Ovary (tissue), 7 donors: ENCODE measurements at regions not wholly inside any gene's neighbourhood (a gene's known extent, or its start where the extent isn't known, plus 50 kb on each side); places are given as distances from the start of the nearest gene placed in this dataset.

Experiments
- DNase-seq, 5 donors: peaks; one replicate each; pipeline ENCODE4 v3.0.0-alpha.2; 2019 to 2020
- H3K27ac ChIP-seq, 2 donors: fragments of 200-600 bp; one replicate each; pipeline versions ENCODE4 v1.5.1 to v1.8.0; 2019 to 2022
- H3K27me3 ChIP-seq: fragments of 200-600 bp; one replicate; pipeline ENCODE4 v1.8.0; 2022
- H3K36me3 ChIP-seq: fragments of 200-600 bp; sonication (generic); one replicate; pipeline ENCODE4 v1.5.1; 2019
- H3K4me1 ChIP-seq: one replicate; pipeline ENCODE4 v1.8.1; 2013; ENCODE audit warnings: mild to moderate bottlenecking, moderate library complexity; ENCODE audit not compliant: insufficient read depth
- H3K4me3 ChIP-seq: fragments of 200-600 bp; sonication (generic); one replicate; pipeline ENCODE4 v1.5.1; 2017
- H3K9me3 ChIP-seq, 2 donors: fragments of 200-600 bp in 1 of 2; sonication (generic) in 1 of 2; one replicate each; pipeline versions ENCODE4 v1.5.1 to v1.8.1; 2013 to 2019; ENCODE audit warnings: mild to moderate bottlenecking in 1 of 2, moderate library complexity in 1 of 2
- CTCF ChIP-seq, 3 donors: fragments of 450-650 bp in 2 of 3; fragments of 200-600 bp in 1 of 3; IDR thresholded peaks; one replicate each; pipeline versions ENCODE4 v1.5.1 to v1.8.0; 2016 to 2022; ENCODE audit warnings: antibody characterized with exemption in 3 of 3, mild to moderate bottlenecking in 1 of 3
- EP300 ChIP-seq: sonication (generic); formaldehyde crosslinking; IDR thresholded peaks from one replicate; pipeline ENCODE4 v1.6.1; 2017; ENCODE audit warnings: antibody characterized with exemption
- POLR2A ChIP-seq: fragments of 450-650 bp; IDR thresholded peaks from one replicate; pipeline ENCODE4 v1.6.1; 2017; ENCODE audit warnings: antibody characterized with exemption, mild to moderate bottlenecking, moderate library complexity
- WGBS, 3 donors: extraction: QIAGEN DNeasy Blood & Tissue Kit in 1 of 3; methylation state at CpG; one replicate each; pipeline versions ENCODE4 v1.1.5 to v1.1.7; 2013 to 2017; 5-methylcytosine and 5-hydroxymethylcytosine counted together
- intact Hi-C, 4 donors: fragments of 100-400 bp; cut with DNase I; formaldehyde crosslinking; loops; one replicate each; pipeline versions ENCODE4 v1.11.0 to v1.15.1; 2022 to 2023
- donor health status: DM: no; HTN: no; CAD: no; lungs with moderate emphysema.
- donor health status: DM: no; HTN: no; CAD: no.
- donor health status: Bipolar disorder and iron deficiency.
- donor health status: DM: no; HTN: no; CAD: no.
- donor health status: DM: yes; HTN: yes; CAD: no.

DNA sequence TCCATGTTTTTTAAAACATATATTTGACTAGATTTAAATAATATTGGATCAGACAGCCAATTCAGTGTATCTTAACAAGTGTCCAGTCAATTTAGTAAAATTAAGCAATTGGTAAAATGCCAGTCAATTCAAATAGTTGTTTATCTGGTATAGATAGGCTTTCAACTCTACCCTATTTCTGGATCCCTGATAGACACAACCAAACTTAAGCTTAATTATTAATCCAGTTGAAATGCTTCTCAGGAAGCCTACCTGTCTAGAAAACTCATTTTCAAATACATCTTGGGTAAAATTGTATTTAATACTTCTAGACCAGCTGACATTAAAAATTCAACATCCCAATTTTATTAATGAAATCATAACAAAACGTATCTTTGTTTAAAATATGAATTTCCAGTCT lies 710.8 kb upstream of the GRAMD2B start:
- H3K27me3 ChIP-seq = no peaks in the 10 kb centered on the region
- H3K4me1 ChIP-seq = no peaks in the 10 kb centered on the region
- WGBS, 3 donors = 14 to 34% (median 22%) methylated on average over 1 of the region's 1 CpG
- no peaks in the 10 kb centered on the region for H3K36me3 ChIP-seq
- TF ChIP-seq CTCF (IDR thresholded peaks at IDR 0.05) (no peak), POLR2A (no peak), EP300 (no peak)
- no peak overlapping the region for H3K27ac ChIP-seq
- no peak for DNase-seq
- intact Hi-C loops = no loop called here
- H3K4me3 ChIP-seq = no peak overlapping the region
- H3K9me3 ChIP-seq = no peaks in the 10 kb centered on the region

DNA sequence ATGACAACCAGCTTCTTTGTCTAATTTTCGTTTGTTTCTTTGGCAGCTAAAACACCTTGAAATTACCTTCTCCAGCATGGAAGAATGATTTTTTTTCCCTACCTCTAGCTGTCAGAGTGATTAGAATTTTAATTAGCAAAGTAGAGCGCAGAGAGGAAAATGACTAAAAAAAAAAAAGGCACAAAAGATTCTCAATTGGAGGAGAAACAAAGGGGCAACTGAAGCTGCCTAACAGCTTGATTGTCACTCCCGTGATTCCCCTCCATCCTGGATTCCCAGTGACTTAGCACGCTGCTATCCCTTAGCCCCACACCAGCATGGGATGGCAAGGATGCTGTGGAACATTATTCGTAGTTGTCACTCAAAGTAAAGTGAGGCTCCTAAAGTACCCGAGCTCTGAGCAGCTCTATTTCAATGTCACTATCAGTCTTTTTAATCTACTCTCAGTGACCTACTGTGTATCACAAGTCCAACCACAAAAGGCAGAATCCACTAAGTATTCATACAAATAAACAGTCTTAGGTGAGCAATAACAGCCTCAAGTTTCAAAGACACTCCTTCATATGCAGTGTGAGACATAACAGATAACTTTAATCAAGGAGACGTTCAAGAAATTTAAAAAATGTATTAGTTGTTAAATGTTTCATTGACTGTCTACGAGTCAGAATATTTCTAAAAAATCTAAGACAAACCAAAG lies 710.0 kb upstream of the GRAMD2B start:
- WGBS, 3 donors = 74 to 80% (median 78%) methylated on average over 8 of the region's 8 CpGs
- no peak for TF ChIP-seq CTCF (IDR thresholded peaks at IDR 0.05)
- TF ChIP-seq POLR2A = no peak
- no peak for TF ChIP-seq EP300
- no peaks in the 10 kb centered on the region for H3K27me3 ChIP-seq

DNA sequence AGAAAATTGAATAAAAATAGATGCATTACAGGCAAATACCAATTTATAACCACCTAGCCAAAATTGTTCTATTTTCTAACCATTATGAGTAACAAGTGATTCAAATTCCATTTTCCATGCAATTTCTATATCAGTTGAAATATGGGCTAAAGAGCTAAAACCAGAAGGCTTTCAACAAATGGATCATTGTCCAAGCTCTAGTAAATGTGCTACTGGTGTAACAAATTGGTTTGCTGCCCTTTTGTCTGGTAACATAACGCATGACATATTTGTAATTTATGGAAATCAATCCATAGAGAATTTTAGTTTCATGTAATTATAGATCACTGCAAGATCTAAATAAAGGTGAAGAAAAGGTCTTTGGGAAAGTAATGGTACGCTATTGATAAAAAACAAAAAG lies 708.0 kb upstream of the GRAMD2B start:
- 93 to 99% (median 94%) methylated on average over 2 of the region's 2 CpGs for WGBS, 3 donors
- no peak for DNase-seq
- intact Hi-C loops = no loop called here
- Histone ChIP-seq H3K36me3 (no peaks in the 10 kb centered on the region), H3K27ac (no peak overlapping the region), H3K27me3 (no peaks in the 10 kb centered on the region), H3K9me3 (no peaks in the 10 kb centered on the region), H3K4me1 (no peaks in the 10 kb centered on the region), H3K4me3 (no peak overlapping the region)
- no peak for TF ChIP-seq CTCF (IDR thresholded peaks at IDR 0.05)
- no peak for TF ChIP-seq EP300
- no peak for TF ChIP-seq POLR2A

More for the DNA sequence above, 710.0 kb upstream of the GRAMD2B start:
- DNase-seq = no peak
- intact Hi-C loops = no loop called here
- Histone ChIP-seq H3K36me3 (no peaks in the 10 kb centered on the region), H3K27ac (no peak overlapping the region), H3K4me1 (no peaks in the 10 kb centered on the region), H3K9me3 (no peaks in the 10 kb centered on the region), H3K4me3 (no peak overlapping the region)

GRCh38 chr5:125717209-125717608 lies 706.0 kb upstream of the GRAMD2B start:
- H3K9me3 ChIP-seq = no peaks in the 10 kb centered on the region
- intact Hi-C loops = no loop called here
- H3K27me3 ChIP-seq = no peaks in the 10 kb centered on the region
- H3K36me3 ChIP-seq = no peaks in the 10 kb centered on the region
- H3K4me1 ChIP-seq = no peaks in the 10 kb centered on the region
- TF ChIP-seq CTCF (IDR thresholded peaks at IDR 0.05) (no peak), EP300 (no peak), POLR2A (no peak)
- DNase-seq = no peak
- no peak overlapping the region for H3K27ac ChIP-seq
- no peak overlapping the region for H3K4me3 ChIP-seq
